Activated CD8-positive, alpha-beta memory T cell treated with anti-CD3 and anti-CD28 coated beads for 4 hours (primary cell): ENCODE measurements at regions not wholly inside any gene's neighbourhood (a gene's known extent, or its start where the extent isn't known, plus 50 kb on each side); places are given as distances from the start of the nearest gene placed in this dataset.
"Not testable (repeated sequence)": the region's sequence is repeated elsewhere in the genome, so short reads cannot be mapped to it uniquely, and the experiment has no call there.

Source experiments
- DNase-seq, 2 donors: peaks; one replicate each; pipeline ENCODE4 v3.0.0-alpha.2; 2020; ENCODE audit warnings: low read depth in 2 of 2

GRCh38 chr15:88965097-88965496 is 51.9 kb upstream of the MFGE8 start:
- not testable (repeated sequence) for DNase-seq

DNA sequence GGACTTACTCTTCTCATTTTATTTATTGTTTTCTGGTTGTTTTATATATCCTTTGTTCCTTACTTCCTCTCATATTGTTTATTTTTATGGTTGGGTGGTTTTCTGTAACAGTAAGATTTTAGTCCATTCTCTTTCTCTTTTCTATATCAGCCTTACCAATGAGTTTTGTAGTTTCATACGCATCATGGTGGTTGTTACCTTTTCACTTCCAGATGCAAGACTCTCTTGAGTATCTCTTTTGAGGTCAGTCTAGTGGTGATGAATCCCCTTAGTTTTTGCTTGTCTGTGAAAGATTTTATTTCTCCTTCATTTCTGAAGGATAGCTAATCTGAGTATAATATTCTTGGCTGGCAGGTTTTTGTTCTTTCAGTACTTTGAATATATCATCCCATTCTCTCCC is 57.1 kb upstream of the MFGE8 start:
- no peak for DNase-seq

DNA sequence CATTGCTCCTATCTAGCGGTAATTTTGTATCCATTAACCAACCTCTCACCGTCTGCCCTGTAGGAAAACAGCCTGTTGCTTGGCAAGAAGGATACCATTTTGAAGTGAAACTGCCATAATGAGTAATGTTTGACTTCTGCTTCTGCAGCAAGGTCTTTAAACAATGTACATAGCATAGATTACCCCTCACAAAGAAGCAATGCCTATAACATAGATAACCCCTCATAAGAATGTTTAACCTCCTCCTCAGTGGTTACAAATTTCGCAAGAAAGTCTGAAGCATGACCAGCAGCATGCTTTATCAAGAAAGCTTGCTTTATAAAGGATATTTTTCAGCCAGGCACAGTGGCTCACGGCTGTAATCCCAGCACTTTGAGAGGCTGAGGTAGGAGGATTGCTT is 61.2 kb upstream of the MFGE8 start:
- no peak for DNase-seq

DNA sequence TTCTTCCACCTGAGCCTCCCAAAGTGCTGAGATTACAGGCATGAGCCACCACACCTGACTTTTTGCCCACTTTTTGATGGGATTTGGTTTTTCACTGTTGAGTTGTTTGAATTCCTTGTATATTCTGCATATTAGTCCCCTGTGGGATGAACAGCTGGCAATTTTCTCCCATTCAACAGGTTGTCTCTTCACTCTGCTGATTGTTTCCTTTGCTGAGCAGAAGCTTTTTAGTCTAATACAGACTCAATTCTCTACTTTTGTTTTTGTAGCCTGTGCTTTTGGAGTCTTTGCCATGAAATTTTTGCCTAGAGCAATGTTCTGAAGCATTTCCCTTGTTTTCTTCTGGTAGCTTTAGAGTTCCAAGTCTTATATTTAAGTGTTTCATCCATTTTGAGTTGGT is 62.7 kb upstream of the MFGE8 start:
- no peak for DNase-seq

DNA sequence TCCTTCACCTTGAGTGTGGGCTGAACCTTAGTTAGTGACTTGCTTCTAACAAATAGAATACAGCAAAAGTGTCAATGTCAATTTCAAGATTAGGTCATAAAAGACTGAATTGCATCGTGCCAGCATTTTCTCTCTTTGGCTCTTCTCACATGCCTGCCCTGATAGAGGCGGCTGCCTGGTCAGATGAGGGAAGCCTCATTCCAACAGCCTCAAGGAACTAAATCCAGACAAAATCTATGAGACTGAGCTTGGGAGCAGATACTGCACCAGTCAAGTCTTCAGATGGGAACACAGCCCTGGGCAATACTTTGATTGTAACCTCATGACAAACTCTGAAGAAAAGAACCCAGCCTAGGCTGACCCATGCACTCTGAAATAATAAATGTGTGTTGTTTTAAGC is 63.5 kb upstream of the MFGE8 start:
- no peak for DNase-seq

GRCh38 chr15:88979674-88980073 is 66.5 kb upstream of the MFGE8 start:
- DNase-seq, result no peak

- DNase-seq, result no peak
Observed at GRCh38 chr15:88980498-88980897, 67.3 kb upstream of the MFGE8 start.

DNA sequence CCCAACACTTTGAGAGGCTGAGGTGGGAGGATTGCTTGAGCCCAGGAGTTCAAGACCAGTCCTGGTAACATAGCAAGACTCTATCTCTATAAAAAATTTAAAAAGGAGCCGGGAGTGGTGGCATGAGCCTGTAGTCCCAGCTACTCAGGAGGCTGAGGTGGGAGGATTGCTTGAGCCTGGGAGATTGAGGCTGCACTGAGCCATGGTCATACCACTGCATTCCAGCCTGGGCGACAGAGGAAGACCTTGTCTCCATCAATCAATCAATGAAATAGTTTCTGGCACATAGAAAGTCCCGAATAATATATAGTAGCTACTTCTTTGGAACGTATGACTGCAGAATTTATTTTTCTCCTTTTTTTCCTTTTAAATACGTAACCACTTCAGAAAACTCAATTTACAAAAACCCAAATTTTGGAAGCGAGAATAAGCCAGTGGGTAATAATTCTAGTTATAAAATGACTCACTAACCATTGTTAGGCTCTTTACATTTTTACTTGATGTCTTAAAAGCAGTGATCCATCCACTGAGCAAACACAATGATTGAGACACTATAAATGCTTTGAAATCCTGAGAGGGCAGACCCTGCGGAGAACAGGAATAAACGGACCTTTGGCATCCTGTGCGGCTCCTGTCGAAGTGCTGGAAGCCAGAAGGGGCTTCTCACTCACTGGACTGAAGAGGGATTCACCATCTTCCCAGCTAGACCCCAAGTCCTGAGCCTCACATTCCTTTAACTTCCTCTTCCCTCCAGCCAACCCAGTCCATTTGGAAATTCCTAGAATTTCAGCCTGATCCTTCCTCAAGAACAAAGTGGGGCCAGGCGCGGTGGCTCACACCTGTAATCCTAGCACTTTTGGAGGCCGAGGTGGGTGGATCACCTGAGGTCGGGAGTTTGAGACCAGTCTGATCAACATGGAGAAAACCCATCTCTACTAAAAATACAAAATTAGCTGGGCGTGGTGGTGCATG is 68.4 kb upstream of the MFGE8 start:
- no peak for DNase-seq

DNA sequence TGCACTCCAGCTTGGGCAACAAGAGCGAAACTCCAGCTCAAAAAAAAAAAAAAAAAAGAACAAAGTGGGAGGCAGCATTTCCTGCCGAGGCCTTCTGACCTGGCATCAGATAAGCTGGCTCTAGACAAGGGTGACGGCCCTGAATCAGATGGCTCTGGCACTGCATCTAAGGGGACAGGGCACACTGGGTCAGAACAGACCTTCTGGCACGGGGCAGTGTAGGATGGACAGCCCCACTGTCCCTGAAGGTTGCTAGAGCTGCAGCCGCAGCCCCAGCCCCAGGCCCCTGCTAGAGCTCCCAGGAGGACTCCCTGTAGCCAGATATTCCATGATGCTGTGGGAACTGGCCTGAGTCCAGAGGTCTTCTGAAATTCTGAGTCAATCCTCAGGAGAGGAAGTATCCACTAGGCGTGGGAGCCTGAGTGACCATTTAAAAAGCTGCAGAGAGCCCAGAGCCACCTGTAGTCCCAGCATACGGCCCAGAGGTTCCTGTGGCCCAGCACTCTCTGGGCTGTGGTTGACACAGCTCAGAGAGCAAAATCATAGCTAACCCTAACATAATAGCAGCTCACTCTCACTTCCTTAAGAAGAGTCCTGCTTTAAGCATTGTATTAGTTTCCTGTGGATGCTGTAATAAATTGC is 69.2 kb upstream of the MFGE8 start:
- DNase-seq, result no peak

- no peak for DNase-seq
Observed at GRCh38 chr15:88982946-88983342, 69.8 kb upstream of the MFGE8 start.

- DNase-seq, result no peak
Observed at GRCh38 chr15:88983861-88984429, 70.8 kb upstream of the MFGE8 start.

GRCh38 chr15:88985547-88986393 is 72.6 kb upstream of the MFGE8 start:
- DNase-seq, result no peak

- no peak for DNase-seq
Observed at GRCh38 chr15:88986949-88987590, 73.9 kb upstream of the MFGE8 start.

DNA sequence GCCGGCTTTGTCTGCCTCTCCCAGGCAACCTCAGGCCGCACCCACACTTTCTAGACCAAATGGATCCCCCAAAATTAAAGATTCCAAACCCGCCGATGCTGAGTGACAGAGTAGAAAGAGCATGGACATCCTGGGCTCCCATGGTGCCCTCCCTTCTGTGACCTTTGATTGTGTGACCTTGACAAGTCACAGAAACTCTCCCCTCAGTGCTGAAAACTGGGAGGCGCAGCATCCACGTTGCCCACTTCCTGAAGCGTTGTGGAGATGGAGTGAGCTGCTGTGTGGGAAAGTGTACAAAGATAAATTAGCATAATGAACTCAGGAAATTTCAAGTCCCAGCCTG is 74.4 kb upstream of the MFGE8 start:
- no peak for DNase-seq

DNA sequence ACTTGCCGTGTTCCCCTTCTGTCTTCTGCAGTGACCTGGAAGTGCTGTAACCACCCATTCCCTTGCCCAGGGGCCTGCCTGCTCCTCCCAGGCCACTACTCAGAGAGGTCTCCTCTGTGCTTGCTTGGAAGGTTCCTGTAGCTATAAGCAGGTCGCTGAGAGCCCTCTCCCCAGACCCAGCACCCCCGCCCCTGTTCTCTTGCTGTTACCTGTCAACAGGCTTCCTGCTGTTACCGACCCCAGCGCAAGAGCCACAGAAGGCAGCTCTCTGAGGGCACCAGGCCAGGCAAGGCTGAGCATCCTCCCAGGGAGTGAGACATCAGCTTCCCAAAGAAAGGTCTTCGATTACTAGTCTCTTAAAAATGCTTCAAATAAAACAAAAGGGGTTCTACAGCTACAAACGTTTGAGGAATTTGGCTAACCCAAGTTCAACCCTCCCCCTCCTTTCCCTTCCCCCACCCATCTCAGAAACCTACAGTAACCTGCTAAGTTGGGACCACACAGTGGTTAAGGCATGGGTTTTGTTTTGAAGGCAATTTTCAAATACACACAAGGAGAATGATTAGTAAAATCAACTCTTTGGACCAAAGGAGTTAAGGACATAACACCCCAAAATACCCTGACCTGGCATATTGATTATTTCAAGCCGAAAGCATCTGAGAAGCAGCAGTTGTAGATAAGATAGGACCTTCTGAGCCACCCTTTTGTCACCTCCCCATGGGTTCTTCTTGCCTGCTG is 74.9 kb upstream of the MFGE8 start:
- no peak for DNase-seq

GRCh38 chr15:88989578-88989977 is 76.4 kb upstream of the MFGE8 start:
- no peak for DNase-seq

DNA sequence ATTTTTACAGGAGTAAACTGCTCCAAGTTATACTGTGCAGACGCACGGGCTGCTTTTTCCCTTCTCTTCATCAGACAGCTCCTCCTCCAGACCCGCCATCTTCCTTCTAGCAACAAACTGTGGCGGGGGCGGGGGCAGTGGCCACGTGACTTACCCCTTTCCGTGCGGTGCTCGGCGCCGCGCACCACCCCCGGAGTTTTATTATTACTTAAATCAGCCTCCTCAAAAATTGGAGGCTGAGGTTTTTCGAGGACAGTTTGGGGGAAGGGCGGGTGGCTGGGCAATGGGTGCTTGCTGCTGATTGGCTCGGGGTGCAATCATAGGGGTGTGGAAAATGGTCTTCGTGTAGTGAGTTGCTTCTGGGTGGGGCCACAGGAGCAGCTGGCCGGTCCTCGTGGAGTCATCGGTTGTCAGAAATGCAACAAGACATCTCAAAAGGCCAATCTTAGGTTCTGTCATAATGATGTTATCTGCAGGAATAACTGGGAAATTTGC is 77.1 kb upstream of the MFGE8 start:
- no peak for DNase-seq

- DNase-seq, result no peak
Observed at GRCh38 chr15:88992216-88992615, 79.0 kb upstream of the MFGE8 start.

DNA sequence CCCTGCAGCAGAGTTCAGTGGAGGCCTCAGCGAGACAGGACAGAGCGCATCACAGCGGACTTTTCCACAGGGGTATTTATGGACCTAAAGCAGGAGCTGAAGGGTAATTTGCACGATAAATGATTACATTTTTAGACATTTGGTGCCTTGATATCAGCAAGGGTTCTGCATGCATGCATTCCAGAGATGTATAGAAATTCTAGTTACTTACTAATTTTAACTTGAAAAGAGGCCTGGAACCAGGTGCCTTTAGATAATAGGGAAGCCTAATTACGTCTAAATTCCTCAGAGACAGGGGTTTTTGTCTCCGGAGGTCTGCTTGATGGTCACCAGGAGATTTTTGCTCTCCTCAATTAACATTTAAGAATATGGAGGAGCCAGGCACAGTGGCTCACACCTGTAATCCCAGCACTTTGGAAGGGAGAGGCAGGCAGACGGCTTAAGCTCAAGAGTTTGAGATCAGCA is 79.8 kb upstream of the MFGE8 start:
- no peak for DNase-seq

DNA sequence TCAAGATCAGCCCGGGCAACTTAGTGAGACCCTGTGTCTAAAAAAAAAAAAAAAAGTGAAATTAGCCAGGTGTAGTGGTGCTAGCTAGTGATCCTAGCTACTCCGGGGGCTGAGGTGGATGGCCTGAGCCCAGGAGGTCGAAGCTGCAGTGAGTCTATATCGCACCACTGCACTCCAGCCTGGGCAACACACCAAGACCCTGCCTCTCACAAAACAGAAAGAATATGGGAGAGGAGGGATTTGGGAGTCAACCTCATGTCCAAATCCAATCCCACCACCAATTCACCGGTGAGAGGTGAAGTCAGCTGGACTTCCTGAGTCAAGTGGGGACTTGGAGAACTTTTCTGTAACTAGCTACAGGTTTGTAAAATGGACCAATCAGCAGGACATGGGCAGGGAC is 80.5 kb upstream of the MFGE8 start:
- no peak for DNase-seq

DNA sequence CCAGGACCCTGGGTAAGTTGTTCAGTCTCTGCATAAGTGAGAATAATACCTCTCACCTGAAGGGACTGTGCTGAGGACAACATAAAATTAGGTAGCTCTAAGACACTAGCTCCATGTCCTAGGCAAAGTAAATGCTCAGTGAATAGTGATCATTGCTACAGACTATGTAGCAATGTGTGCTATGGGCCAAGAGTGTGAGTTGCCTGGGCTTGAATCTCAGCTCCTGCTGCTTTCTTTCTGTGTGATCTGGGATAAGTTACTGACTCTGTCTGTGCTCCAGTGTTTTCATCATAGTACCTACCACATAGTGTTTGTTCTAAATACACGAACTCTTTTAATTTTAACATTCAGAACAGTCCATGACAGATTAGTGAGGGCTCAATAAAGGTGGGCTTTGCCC is 81.1 kb upstream of the MFGE8 start:
- DNase-seq, result no peak
